ENCODE measurements at regions not wholly inside any gene's neighbourhood (a gene's known extent, or its start where the extent isn't known, plus 50 kb on each side); places are given as distances from the start of the nearest gene placed in this dataset.
"Not testable (repeated sequence)": the region's sequence is repeated elsewhere in the genome, so short reads cannot be mapped to it uniquely, and the experiment has no call there.

GRCh38 chr15:34491488-34491887 lies 53.9 kb upstream of the GOLGA8A start:
- not testable (repeated sequence) for H3K4me3 Mint-ChIP-seq; H3K4me1 Mint-ChIP-seq (ENCODE audit: low read depth); DNase-seq (ENCODE audit: low spot score); H3K36me3 Mint-ChIP-seq (ENCODE audit: low read depth)
- peaks cover 13% of the 10 kb centered on the region for H3K9me3 Mint-ChIP-seq
- peaks cover 74% of the 10 kb centered on the region for H3K27me3 Mint-ChIP-seq (ENCODE audit: low read depth)
- H3K27ac Mint-ChIP-seq: peak overlapping the region; percentile 12

- H3K27ac Mint-ChIP-seq: no peak overlapping the region
- peaks cover 68% of the 10 kb centered on the region for H3K27me3 Mint-ChIP-seq (ENCODE audit: low read depth)
- peaks cover 3% of the 10 kb centered on the region for H3K36me3 Mint-ChIP-seq (ENCODE audit: low read depth)
- no peak overlapping the region for H3K4me3 Mint-ChIP-seq
- no peak for DNase-seq (ENCODE audit: low spot score)
- H3K9me3 Mint-ChIP-seq: peaks cover 13% of the 10 kb centered on the region
- peaks cover 3% of the 10 kb centered on the region for H3K4me1 Mint-ChIP-seq (ENCODE audit: low read depth)
Observed at GRCh38 chr15:34490417-34491193, 53.0 kb upstream of the GOLGA8A start.

- H3K27ac Mint-ChIP-seq; H3K36me3 Mint-ChIP-seq (ENCODE audit: low read depth); H3K4me1 Mint-ChIP-seq (ENCODE audit: low read depth); H3K4me3 Mint-ChIP-seq; DNase-seq (ENCODE audit: low spot score): not testable (repeated sequence)
- Mint-ChIP-seq H3K9me3 (peaks cover 13% of the 10 kb centered on the region), H3K27me3 (ENCODE audit: low read depth) (peaks cover 68% of the 10 kb centered on the region)
Observed at GRCh38 chr15:34488973-34489959, 51.7 kb upstream of the GOLGA8A start.

Measured in T-helper 2 cell treated with Interferon-gamma antibody and Interleukin-4, amounts not matched to agents 5 μg/mL and 100 μg/mL, for 36 hours (primary cell).